ENCODE measurements at regions not wholly inside any gene's neighbourhood (a gene's known extent, or its start where the extent isn't known, plus 50 kb on each side); places are given as distances from the start of the nearest gene placed in this dataset.

DNA sequence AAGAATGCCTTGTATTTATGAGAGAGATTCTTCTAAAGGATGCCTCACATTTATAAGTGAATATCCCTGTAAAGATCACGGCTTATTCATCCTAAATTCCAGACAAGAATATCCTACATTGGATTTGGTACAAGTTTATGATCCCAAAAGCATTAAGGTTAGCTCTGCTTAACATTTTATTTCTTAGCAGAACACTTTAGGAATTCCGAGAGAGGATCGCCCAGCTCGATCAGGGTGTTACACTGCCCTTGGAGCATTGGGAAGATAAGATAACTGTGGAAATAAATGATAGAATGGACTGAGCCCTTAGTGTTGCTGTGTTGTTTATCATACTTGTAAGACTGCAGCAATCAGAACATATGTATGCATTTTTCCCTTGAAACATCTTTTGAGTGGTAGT, 223.0 kb upstream of the CDIN1 start:
- no peak for DNase-seq (ENCODE audit: low read depth in 2 of 2)

GRCh38 chr15:36356978-36357601, 222.3 kb upstream of the CDIN1 start:
- DNase-seq (ENCODE audit: low read depth in 2 of 2), result no peak

GRCh38 chr15:36358094-36358493, 221.3 kb upstream of the CDIN1 start:
- DNase-seq (ENCODE audit: low read depth in 2 of 2), result no peak

- no peak for DNase-seq (ENCODE audit: low read depth in 2 of 2)
Measured at GRCh38 chr15:36358523-36358922, 220.9 kb upstream of the CDIN1 start.

- DNase-seq (ENCODE audit: low read depth in 2 of 2), result no peak
Measured at GRCh38 chr15:36359286-36359685, 220.1 kb upstream of the CDIN1 start.

GRCh38 chr15:36361351-36361870, 218.0 kb upstream of the CDIN1 start:
- no peak for DNase-seq (ENCODE audit: low read depth in 2 of 2)

DNA sequence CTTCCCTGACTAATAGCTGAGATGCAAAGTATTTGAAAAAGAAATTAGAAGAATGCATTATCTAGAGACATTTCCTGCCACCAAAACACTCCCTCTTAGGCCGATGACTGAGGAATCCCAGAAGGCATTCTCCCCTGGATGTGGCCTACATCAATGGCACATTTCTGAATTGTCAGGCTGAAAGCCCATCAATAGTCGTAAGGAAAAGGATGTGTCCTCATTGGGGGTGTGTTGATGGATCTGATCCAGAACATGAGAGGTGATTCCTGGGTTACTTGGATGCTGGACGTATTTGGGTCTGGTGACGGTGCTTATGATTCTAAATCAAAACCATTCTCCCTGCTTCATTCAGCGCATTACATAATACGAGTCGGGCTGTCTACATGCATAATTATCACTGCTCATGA, 216.9 kb upstream of the CDIN1 start:
- DNase-seq (ENCODE audit: low read depth in 2 of 2), result no peak

DNA sequence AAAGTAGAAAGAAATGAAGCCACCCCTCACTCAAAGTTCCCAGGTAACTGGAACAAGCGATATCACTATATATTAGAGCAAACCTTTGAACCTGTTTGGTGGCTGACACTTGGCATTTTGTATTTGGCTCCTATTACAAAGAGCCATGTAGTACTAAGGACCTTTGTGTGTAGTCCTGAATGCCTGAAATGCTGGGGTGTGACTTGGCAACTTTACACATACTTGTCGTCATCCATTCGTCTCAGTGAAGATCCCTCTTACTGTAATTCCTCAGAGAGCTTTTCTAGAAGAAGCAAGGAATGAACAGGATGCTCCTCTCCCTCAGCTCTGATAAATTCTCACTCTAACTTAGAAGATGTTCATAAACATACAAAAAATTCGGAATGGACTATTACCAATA, 216.1 kb upstream of the CDIN1 start:
- DNase-seq (ENCODE audit: low read depth in 2 of 2), result no peak

DNA sequence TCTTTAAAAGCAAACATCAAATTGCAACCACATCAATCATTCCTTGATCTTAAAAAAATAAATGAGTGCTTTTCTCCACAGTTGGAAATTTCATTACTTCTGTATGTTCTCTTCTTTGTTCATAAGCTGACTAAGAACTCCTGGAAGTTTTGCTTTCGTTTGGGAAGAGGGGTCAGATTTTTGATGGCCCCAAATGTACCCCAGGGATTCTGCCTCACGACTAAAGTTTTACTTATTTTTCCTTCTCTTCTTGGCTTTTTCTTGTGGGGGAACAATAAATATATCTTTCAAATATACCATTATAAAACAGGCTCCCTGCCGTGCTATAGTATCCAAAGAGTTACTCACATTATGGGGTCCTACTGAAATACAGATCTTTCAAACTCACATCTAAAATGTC, 215.0 kb upstream of the CDIN1 start:
- DNase-seq (ENCODE audit: low read depth in 2 of 2), result no peak

GRCh38 chr15:36365963-36366362, 213.5 kb upstream of the CDIN1 start:
- DNase-seq (ENCODE audit: low read depth in 2 of 2), result no peak

DNA sequence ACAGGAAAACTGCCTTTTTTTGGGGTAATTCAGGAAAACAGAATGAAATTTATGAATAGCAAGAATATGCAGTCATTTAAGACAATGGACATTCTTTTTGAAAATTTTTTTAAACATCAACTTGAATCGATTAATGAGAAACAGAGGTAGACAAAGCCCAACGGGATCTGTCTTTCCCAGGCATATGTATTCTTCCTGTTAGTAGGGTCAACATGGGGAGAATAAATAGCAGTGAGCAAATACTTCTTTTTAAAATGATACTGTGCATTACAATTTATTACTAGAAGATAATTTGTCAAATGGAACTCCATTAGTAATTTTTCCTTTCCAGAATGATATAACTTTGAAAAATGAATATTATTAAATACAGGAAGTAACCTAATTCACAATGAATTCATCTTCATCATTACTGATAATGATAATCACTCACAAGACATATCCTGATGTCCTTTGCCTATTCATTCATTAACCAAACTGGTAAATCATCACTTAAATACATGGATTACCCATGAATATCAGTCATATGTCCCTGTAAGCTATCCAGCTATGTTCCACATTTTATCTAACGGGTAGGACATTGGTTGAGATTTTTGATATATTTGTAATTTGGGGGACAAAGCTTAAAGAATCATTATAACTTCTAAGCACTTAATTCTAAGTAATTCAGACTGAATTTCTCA, 209.2 kb upstream of the CDIN1 start:
- no peak for DNase-seq (ENCODE audit: low read depth in 2 of 2)

DNA sequence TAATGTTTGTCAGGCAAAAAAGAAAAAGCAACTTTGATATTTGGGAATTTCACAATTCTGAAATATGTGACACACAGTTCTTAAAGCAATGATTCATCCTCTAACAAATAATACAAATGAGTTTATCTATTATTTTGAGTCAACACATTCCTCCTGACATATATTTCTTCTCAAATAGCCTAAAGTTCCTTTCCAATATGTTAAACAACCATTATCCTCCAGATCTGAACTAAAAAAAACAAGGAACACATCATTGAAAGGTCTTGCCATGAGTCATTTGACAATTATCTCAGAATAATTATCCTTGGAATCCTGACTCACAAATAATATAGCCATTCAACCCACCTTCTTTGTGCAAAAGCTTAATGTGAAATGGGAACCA, 208.7 kb upstream of the CDIN1 start:
- no peak for DNase-seq (ENCODE audit: low read depth in 2 of 2)

DNA sequence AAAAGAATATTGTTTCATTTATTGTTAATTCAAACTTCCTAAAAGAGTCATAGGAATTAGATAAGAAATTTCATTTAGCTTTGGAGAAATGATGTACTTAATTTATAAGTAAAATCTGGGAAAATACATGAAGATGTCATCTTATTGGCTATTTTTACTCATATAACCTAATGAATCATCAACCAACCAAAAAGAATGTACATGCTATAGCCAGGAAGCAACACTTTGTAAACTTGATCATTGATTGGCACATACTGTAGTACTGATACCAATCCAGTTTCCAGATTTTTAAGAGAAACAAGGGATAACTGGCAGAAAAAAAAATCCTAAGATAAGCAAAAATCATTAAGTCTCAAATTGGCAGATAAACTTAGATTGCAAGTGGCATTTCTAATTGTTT, 207.9 kb upstream of the CDIN1 start:
- no peak for DNase-seq (ENCODE audit: low read depth in 2 of 2)

DNA sequence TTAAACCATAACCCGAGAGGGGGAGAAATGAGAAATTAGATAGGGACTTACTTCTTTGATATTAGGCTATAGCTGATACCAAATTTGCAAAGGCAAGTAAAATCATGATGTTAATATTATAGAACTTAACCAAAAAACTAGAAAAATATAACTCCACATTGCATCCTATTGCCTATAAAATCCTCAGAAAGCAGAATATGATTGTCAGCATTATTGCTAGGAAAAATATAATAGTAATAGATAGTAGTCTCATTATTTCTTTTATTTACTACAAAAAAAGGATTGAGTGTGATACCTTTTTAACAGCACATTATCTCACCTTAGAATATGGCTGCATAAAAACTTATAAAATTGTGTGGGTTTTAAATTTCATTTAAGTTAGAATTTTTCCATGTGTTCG, 206.5 kb upstream of the CDIN1 start:
- no peak for DNase-seq (ENCODE audit: low read depth in 2 of 2)

GRCh38 chr15:36373550-36373949, 205.9 kb upstream of the CDIN1 start:
- DNase-seq (ENCODE audit: low read depth in 2 of 2), result no peak

GRCh38 chr15:36389107-36389506, 190.3 kb upstream of the CDIN1 start:
- no peak for DNase-seq (ENCODE audit: low read depth in 2 of 2)

GRCh38 chr15:36390491-36390890, 188.9 kb upstream of the CDIN1 start:
- DNase-seq (ENCODE audit: low read depth in 2 of 2), result no peak

DNA sequence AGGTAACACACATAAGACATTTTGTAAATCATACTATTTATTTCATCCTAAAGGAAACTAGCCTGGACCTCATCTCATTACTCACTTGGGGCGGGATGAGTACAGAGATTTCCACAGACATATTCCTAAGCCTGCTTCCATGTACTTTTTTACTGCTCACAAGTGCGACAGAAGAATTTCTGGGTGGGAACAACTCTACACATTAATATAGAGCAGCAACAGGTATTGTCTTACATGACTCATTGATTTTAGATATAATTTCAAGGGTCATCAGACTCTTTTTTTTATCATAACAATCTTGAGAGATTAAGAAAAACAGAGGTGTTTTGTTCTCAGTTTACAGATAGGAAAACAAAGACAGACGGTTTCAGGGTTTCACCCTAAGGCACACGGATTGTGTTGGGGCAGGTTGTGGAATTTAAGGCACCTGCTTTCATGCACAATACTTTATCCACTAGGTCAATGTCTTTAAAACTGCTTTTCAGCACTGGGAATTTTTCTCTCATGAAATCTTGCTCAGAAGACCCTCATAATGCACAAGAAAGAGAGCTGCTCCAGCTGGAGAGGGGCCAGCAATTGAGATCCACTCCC, 186.7 kb upstream of the CDIN1 start:
- DNase-seq (ENCODE audit: low read depth in 2 of 2), result no peak

DNA sequence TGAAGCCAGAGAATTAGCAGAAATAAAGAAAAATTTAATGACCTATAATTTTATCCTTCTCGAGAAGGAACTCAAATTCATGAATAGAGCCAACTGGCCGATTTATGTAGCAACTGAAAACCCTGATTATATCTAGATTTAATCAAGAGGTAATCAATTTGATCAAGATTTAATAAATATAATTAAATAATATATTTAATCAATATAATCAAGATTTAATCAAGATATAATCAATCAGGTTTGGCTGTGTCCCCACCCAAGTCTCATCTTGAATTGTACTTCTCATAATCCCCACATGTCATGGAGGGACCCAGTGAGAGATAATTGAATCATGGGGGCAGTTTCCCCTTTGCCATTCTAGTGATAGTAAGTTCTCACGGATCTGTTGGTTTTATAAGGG, 181.2 kb upstream of the CDIN1 start:
- no peak for DNase-seq (ENCODE audit: low read depth in 2 of 2)

DNA sequence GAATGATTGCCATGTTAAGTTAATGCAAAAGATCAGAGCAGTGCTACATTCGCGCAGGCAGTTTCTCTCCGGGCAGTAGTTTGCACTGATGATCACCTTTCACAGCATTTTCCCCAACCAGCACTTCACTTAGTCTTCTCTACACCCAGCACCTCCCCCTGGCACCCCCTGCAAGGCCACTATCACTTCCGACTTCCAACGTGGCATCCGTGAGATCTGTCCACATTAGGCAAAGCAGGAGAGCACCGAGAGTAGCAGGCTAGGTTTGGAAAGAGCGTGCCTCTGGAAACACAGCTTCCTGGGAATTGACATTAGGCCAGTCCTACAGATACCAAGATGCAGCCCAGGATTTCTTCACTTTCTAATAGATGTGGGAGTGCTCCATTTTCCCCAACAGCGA, 180.2 kb upstream of the CDIN1 start:
- DNase-seq (ENCODE audit: low read depth in 2 of 2), result no peak

DNA sequence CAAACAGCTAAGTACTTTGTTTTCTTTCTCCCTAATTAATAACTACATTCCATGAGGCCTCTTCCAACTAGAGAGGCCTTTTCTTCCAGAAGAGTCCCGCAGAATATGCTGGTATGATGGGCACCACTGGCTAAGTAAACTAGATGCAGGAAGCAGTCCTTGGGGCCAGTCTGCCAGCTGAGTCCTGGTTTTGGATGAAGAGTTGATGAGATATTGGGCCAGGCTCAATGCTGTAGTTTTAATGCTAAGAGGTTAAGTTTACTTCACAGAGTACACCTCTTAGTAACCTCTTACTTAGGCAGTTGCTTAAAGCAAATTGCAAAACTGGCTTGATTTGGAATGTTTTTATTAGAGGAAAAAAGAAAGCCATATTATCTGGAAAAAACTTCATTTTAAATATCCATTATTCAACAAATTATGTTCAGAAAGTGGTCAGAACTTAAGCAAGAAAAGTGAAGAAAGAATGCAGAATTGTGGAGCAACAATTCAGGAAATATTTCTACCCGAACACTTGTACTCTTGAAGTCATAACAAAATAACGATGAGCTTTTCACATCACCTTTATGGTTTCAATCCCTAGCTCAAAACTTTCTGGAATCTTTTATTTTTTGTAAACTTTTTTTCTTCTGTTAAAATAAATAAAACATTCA, 178.4 kb upstream of the CDIN1 start:
- DNase-seq (ENCODE audit: low read depth in 2 of 2), result no peak

GRCh38 chr15:36401586-36401966, 177.8 kb upstream of the CDIN1 start:
- DNase-seq (ENCODE audit: low read depth in 2 of 2), result no peak

- DNase-seq (ENCODE audit: low read depth in 2 of 2), result no peak
Measured at GRCh38 chr15:36403351-36403750, 176.1 kb upstream of the CDIN1 start.
